ENCODE measurements at regions not wholly inside any gene's neighbourhood (a gene's known extent, or its start where the extent isn't known, plus 50 kb on each side); places are given as distances from the start of the nearest gene placed in this dataset.

DNA sequence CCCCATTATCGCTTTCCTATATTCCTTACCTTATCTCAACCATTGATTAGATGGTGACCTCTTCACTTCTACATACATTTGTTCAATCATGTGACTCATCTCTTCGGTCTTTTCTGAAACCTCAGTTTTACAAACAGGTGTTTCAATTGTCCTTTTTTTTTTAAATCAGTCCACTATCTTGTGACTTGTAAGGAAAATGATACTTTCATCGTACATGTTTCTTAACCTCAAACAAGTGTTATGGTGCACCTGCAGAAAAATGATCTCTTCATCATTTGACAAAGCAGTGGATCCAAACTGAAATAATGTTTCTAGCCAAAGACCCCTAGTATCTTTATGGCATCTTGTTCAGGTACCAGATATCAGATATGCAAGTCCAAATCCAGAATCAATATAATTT is 1157.2 kb downstream of the MRPL39 start:
- TF ChIP-seq POU2F2 (IDR thresholded peaks at IDR 0.05; ENCODE audit: low read depth, low read length) (no peak), PAX5 (IDR thresholded peaks at IDR 0.05; ENCODE audit: insufficient read depth, low read length, severe bottlenecking) (no peak)
